ENCODE measurements at regions not wholly inside any gene's neighbourhood (a gene's known extent, or its start where the extent isn't known, plus 50 kb on each side); places are given as distances from the start of the nearest gene placed in this dataset.

DNA sequence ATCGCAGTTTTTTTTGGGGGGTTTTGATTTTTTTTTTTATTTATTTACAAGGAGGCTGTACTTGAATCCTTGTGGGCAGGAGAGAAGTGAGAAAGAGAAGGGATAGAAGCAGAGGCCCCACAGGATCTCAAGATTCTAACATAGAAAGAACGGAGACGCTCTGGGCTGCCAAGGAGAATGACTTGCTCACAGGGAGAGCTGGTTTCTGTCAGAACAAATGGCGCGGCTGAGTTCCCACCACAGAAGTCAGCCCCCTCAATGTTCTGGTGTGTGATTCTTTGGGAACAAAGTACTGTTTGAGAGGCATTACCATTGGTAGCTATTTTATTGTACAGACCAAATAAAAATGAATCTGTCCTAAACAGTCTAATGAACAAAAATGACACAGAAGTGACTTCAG, 80.6 kb downstream of the ATXN3L start:
- TF ChIP-seq, protein P1, sequence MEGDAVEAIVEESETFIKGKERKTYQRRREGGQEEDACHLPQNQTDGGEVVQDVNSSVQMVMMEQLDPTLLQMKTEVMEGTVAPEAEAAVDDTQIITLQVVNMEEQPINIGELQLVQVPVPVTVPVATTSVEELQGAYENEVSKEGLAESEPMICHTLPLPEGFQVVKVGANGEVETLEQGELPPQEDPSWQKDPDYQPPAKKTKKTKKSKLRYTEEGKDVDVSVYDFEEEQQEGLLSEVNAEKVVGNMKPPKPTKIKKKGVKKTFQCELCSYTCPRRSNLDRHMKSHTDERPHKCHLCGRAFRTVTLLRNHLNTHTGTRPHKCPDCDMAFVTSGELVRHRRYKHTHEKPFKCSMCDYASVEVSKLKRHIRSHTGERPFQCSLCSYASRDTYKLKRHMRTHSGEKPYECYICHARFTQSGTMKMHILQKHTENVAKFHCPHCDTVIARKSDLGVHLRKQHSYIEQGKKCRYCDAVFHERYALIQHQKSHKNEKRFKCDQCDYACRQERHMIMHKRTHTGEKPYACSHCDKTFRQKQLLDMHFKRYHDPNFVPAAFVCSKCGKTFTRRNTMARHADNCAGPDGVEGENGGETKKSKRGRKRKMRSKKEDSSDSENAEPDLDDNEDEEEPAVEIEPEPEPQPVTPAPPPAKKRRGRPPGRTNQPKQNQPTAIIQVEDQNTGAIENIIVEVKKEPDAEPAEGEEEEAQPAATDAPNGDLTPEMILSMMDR (IDR thresholded peaks at IDR 0.05; ENCODE audit: insufficient read depth, low read length, poor library complexity, severe bottlenecking), result no peak
- Histone ChIP-seq H3K27me3 (ENCODE audit: control insufficient read depth, insufficient read depth, low read length) (no peaks in the 10 kb centered on the region), H3K4me3 (ENCODE audit: low read depth, low read length) (no peak overlapping the region), H3K36me3 (ENCODE audit: control insufficient read depth, insufficient read depth, low read length) (no peaks in the 10 kb centered on the region)
- no peak for DNase-seq (ENCODE audit: low read depth)

GRCh38 chrX:13235930-13236329, 83.9 kb downstream of the ATXN3L start:
- no peaks in the 10 kb centered on the region for H3K36me3 ChIP-seq (ENCODE audit: control insufficient read depth, insufficient read depth, low read length)
- no peak for DNase-seq (ENCODE audit: low read depth)
- no peak overlapping the region for H3K4me3 ChIP-seq (ENCODE audit: low read depth, low read length)
- H3K27me3 ChIP-seq (ENCODE audit: control insufficient read depth, insufficient read depth, low read length), result no peaks in the 10 kb centered on the region
- TF ChIP-seq, protein P1 (IDR thresholded peaks at IDR 0.05; ENCODE audit: insufficient read depth, low read length, poor library complexity, severe bottlenecking), result no peak

- Histone ChIP-seq H3K27me3 (ENCODE audit: control insufficient read depth, insufficient read depth, low read length) (no peaks in the 10 kb centered on the region), H3K36me3 (ENCODE audit: control insufficient read depth, insufficient read depth, low read length) (no peaks in the 10 kb centered on the region), H3K4me3 (ENCODE audit: low read depth, low read length) (no peak overlapping the region)
- TF ChIP-seq, protein P1 (IDR thresholded peaks at IDR 0.05; ENCODE audit: insufficient read depth, low read length, poor library complexity, severe bottlenecking), result no peak
- DNase-seq (ENCODE audit: low read depth), result no peak
Measured at GRCh38 chrX:13232484-13232883, 87.4 kb downstream of the ATXN3L start.

GRCh38 chrX:13226214-13226613, 93.6 kb downstream of the ATXN3L start:
- Histone ChIP-seq H3K36me3 (ENCODE audit: control insufficient read depth, insufficient read depth, low read length) (no peaks in the 10 kb centered on the region), H3K4me3 (ENCODE audit: low read depth, low read length) (no peak overlapping the region), H3K27me3 (ENCODE audit: control insufficient read depth, insufficient read depth, low read length) (no peaks in the 10 kb centered on the region)
- TF ChIP-seq, protein P1 (IDR thresholded peaks at IDR 0.05; ENCODE audit: insufficient read depth, low read length, poor library complexity, severe bottlenecking), result no peak
- DNase-seq (ENCODE audit: low read depth), result no peak

DNA sequence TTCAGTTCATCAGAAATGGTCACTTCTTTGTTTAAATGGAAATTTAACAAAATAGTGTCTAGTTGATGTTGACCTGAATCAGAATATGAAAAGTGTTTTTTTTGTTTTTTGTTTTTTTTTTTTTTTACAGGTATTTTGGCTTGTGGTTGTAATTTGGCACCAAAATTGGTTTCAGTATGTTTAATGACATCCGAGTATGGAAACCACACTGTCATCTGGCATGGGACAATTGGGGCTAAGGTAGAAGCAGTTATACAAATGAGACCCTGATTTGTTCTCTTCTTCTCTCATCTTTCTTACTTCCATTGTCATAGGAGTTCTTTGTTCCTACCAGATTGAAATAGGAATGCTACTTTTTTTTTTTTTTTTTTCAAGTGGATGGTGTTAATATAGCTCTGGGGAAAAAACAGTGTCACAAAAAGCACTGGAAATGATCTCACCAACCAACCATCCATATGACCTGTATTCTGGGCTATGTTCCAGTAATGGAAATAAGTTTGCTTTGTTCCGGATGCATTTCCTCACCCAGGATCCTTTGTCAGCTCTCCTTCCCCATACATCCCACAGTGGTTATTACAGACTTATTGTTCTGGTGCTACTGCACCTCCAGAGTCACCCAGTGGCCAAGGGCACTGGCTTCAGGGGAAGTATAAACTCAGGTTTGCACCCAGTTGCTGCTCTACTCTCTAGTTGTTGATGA, 95.8 kb downstream of the ATXN3L start:
- no peaks in the 10 kb centered on the region for H3K27me3 ChIP-seq (ENCODE audit: control insufficient read depth, insufficient read depth, low read length)
- no peak overlapping the region for H3K4me3 ChIP-seq (ENCODE audit: low read depth, low read length)
- no peaks in the 10 kb centered on the region for H3K36me3 ChIP-seq (ENCODE audit: control insufficient read depth, insufficient read depth, low read length)
- TF ChIP-seq, protein P1 (IDR thresholded peaks at IDR 0.05; ENCODE audit: insufficient read depth, low read length, poor library complexity, severe bottlenecking), result peak; percentile 21
- peak; percentile 86 for DNase-seq (ENCODE audit: low read depth)

DNA sequence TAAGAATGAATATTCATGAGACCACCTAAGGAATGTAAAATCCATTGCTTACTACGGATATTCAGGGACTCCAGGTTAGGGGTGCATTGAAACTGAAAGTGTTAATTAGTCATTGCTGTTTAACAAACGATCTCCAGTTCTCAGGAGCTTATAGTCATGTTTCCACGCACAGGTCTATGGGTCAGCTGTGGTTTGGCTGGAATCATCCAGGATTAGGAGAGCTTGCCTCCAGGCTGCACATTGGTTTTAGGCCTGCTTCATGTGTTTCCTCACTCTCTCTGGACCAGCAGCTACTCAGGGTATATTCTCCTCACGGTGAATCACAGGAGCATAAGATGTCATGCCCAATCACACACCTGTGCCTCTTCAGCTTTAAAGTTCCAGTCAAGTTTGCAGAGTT, 98.9 kb downstream of the ATXN3L start:
- H3K36me3 ChIP-seq (ENCODE audit: control insufficient read depth, insufficient read depth, low read length), result no peaks in the 10 kb centered on the region
- H3K4me3 ChIP-seq (ENCODE audit: low read depth, low read length), result no peak overlapping the region
- H3K27me3 ChIP-seq (ENCODE audit: control insufficient read depth, insufficient read depth, low read length), result no peaks in the 10 kb centered on the region
- TF ChIP-seq, protein P1 (IDR thresholded peaks at IDR 0.05; ENCODE audit: insufficient read depth, low read length, poor library complexity, severe bottlenecking), result no peak
- DNase-seq (ENCODE audit: low read depth), result peak; percentile 74

Measured in kidney epithelial cell (primary cell).